ENCODE measurements at regions not wholly inside any gene's neighbourhood (a gene's known extent, or its start where the extent isn't known, plus 50 kb on each side); places are given as distances from the start of the nearest gene placed in this dataset.
"Not testable (repeated sequence)": the region's sequence is repeated elsewhere in the genome, so short reads cannot be mapped to it uniquely, and the experiment has no call there.

DNA sequence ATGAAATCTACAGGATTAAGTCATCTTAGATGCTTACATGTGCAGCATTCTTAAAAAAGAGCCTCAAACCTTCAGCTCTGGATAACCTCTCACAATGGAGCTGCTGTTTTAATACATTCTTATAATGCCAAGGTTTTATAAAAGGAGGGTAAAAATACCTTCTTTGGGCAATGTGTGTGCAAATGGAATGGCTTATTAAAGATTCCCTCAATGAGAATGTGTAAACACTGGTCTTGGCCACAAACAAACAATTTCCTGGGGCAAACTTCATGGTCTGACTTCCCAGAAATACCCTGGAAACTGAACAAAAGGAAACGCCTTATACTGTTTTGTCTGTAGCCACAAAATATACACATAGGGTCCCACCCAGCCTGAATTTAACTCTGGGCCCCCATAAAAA lies 148.6 kb upstream of the INTU start:
- FAIRE-seq: no peak
- DNase-seq (ENCODE audit: low spot score): no peak

DNA sequence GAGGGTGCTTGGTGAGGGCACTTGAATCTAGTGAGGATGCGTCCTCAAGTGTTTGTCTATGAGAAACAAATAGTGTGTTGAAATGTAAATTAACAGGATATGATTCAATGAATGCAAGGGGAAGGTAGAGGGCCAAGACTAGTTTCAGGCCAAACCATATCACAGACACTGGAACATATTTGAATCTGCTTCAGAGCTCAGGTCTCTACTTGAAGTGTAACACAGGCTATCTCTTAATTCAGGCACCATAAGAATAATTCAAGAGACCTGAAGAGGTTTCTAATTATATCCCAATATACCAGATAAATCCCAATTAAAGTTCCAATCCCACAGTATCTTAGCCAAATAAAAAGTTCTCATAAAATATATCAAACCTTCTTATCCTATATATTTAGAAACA lies 146.5 kb upstream of the INTU start:
- no peak for FAIRE-seq
- DNase-seq (ENCODE audit: low spot score): no peak

DNA sequence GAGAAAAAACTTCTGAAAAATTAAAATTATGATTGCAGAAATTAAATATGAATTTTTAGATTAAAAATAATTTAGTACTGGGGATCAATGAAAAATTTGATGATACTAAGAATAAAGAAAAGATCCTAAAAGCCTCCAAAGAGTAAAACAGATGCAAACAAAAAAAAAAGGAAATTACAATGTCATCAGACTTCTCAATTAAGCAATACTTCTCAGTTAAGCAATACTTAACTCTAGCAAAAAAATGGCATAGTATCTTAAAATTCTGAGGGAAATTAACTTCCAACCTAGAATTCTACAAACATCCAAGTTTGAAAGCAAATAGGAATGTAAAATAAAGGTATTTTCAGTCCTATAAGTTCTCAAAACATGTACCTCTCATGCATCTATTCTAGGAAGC lies 141.2 kb upstream of the INTU start:
- FAIRE-seq: no peak
- no peak for DNase-seq (ENCODE audit: low spot score)

DNA sequence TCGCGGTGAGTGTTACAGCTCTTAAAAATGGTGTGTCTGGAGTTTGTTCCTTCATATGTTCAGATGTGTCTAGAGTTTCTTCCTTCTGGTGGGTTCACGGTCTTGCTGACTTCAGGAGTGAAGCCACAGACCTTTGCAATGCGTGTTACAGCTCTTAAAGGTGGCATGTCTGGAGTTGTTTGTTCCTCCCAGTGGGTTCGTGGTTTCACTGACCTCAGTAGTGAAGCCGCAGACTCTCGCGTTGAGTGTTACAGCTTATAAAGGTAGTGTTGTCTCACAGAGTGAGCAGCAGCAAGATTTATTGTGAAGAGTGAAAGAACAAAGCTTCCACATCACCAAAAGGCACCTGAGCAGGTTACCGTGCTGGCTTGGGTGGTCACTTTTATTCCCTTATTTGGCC lies 135.9 kb upstream of the INTU start:
- DNase-seq (ENCODE audit: low spot score); FAIRE-seq: not testable (repeated sequence)

DNA sequence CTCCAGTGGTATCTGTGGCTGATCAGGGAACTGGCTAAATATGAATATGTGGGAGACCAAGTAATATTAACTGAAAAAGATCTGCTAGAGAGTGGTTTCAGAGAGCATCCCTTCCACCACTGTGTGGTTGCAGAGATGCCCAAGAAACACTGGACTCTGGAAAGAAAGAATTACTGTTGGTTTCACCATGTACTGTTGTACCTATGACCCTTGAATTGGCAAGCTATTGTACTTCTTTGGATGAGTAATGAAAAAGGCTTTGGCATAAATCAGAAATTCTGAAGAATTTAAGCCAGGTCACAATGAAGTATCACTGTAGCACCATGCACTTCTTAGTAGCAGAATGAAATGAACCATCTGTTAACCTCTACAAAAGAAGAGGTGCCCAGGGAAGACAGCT lies 134.4 kb upstream of the INTU start:
- no peak for FAIRE-seq
- DNase-seq (ENCODE audit: low spot score): no peak

DNA sequence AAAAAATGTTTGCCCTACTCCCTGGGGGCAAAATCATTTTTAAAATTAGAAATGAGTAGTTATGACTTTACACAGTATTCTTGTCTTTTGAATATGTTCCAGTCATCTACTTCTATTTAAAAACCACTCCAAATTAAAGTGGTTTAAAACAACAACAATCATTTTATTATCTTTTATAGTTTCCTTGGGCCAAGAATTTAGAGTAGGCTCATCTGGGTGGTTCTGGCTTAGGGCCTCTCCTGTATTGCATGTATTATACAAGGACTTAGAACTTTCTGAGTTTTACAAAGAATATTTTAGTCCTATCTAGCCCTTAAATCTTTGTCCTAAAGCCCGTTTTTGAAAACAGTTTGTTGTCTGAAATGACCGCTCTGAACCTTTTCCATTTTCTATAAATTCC lies 132.5 kb upstream of the INTU start:
- no peak for FAIRE-seq
- DNase-seq (ENCODE audit: low spot score): no peak

DNA sequence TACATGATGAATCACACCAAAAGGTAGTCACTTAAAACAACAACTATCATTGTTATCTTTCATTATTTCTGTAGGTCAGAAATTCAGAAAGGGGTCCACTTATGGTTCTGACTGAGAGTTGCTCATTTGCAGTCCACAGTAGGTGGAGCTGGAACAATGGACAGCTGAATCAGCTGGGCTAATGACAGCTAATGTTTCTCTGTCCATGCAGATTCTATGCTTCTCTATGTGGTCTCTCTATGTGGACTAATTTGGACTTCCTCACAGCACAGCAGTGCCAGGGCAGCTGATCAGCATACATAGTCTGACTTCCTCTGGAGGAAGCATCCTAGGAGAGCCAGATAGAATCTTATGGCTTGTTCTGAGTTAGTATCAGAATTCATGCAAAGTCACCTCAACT lies 131.7 kb upstream of the INTU start:
- DNase-seq (ENCODE audit: low spot score) (no peak), FAIRE-seq (no peak)

DNA sequence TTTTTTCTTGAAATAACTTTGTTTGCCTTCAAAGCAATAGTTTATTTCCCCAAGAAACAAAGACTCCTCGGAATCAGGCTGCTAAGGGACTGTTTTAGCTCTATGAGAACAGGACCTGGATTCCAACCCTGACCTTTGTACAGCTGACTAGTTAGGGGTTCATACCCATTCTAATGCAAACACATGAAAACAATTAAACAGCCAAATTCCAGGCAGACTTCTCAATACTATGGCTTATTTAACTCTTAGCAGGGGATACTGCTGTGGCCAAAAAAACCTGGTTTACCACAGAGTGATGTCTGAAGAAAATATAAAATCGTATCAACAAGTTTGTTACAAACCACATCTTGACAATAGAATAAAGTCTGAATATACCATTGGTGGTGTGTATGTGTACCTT lies 129.6 kb upstream of the INTU start:
- FAIRE-seq (no peak), DNase-seq (ENCODE audit: low spot score) (no peak)

DNA sequence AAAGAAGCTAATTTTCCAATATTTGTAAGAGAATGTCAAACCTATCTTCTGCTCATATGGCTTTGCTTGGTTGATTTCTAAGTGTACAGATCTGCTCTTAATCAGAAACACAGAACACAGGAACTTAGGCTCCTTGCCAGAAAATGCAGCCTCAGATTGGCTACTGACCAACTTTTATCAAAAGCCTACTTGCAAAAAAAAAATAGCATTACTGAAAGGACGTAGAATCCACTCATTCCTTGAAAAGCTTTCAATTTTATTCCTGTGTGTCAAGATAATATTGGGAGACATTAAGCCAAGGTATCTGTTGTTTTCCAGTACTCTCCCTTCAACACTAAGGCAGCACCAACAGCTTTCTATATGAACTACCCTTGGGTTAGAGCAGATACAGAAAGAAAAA lies 127.6 kb upstream of the INTU start:
- no peak for DNase-seq (ENCODE audit: low spot score)

DNA sequence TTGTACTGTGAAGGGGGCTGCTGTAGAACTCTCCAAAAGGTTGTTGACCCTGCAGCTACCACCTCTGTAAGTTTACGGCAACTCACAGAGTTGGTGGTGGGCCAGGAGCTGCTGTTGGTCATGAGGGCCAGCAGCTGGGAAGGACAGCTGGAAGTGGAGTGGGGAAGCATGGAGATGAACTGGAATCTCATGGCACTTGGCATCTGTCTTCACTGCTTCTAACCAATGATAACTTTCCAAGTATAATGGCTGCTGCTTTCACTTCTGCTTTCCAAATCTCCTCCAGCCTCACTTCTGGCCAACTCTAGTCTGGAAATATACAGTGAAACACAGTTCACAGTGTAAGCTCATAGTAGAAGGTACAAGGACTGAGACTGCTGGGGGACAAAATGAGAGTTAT lies 126.5 kb upstream of the INTU start:
- no peak for DNase-seq (ENCODE audit: low spot score)
- no peak for FAIRE-seq

More for the DNA sequence above, 127.6 kb upstream of the INTU start:
- no peak for FAIRE-seq

DNA sequence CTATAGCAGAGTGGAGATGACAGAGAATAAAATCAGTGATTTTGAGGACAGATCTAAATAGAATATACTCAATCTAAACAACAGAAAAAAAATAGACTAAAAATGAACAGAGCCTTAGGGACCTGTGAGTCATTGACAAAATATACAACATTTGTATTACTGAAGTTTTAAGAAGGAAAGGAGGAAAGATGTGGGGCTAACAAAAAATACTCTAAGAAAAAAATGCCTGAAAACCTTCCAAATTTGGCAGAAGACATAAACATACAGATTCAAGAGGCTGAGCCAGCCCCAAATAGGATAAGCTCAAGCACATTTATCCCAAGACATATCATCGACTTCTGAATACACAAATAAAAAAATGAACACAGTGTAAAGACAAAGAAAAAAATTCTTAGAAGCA lies 123.6 kb upstream of the INTU start:
- FAIRE-seq (no peak), DNase-seq (ENCODE audit: low spot score) (no peak)

DNA sequence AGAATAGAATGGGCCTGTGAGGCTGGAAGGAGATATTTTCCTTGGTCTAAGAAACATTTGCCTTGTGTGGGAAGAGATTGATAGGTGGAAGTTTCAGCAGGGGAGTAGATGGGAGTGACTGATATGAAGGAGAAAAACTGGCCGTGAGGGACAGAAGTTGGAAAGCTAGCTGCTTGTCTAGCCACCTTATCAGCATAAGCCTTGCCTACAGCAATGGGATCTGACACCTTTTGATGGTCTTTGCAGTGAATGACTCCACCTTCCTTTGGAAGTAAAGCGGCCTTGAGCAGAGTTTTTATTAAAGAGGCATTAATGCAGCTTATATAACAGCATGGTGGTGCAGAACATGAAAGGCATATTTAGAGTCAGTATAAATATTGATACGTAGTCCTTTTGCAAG lies 120.1 kb upstream of the INTU start:
- not testable (repeated sequence) for DNase-seq (ENCODE audit: low spot score); FAIRE-seq

DNA sequence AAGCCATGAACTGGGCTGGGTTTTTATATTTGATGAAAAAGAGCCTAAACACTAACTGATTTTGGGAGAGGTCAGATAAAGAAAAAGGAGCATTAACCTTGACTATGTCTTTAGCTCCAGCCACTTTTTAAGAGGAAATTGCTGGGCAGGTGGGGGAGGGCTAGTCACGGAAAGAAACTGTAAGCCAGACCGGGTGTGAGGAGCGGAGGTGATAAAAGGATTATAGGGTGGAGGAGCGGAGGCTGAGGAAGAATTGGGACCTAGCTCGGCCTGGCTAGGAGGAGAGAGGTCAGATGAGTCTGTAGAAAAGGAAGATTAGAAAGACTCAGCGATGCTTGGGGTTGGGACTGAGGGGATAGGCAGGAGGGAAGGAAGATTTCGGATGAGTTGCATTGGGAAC lies 117.5 kb upstream of the INTU start:
- not testable (repeated sequence) for DNase-seq (ENCODE audit: low spot score); FAIRE-seq

DNA sequence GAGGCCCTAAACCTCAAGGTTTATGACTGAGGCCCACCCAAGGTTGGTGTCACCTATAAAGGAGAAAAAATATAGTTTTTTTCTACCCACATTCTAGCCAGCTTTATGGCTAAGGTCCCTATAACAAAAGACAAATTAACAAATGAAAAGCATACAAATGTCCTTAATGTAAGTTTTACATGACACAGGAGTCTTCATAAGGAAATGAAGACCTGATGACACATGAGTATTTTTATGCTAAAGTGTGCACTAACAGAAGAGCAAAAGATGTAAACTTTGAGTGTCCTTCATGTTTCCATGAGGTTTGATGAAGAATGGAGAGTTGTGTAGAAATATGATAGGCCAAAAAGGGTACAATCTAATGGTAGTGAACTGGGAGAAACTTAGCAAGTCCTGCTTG lies 114.7 kb upstream of the INTU start:
- DNase-seq (ENCODE audit: low spot score): no peak
- FAIRE-seq: no peak

DNA sequence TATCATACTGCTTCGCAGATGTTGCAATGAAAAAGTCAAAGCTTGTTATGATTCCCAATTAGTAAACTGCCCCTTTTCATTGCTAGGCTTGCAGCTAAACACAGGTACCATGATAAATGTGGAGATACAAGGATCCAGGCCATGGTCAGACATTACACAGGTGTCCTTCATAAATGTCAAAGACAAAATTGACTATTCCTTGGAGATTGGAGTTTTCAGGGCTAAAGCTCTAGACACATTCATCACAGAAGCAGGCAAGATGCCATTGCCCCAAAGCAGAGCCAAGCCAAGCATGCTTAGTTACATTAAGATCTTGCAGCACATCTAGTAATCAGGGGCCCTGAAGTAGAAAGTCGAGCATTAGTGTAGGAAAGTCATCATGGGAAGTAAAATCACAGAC lies 111.3 kb upstream of the INTU start:
- FAIRE-seq (no peak), DNase-seq (ENCODE audit: low spot score) (no peak)

DNA sequence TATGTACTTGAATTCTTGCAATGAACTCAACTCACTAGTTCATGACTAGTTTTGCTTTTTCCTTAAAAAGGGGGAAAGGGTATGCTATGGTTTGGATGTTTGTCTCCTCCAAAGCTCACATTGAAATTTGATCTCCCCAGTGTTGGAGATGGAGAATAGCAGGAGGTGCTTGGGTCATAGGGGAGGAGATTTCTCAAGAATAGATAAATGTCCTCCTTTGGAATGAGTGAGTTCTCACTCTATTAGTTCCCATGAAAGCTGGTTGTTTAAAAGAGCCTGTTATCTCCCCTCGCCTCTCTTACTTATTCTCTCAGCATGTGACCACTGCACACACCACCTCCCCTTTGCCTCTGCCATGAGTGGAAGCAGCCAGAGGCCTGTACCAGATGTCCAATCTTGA lies 109.4 kb upstream of the INTU start:
- DNase-seq (ENCODE audit: low spot score): no peak
- no peak for FAIRE-seq

DNA sequence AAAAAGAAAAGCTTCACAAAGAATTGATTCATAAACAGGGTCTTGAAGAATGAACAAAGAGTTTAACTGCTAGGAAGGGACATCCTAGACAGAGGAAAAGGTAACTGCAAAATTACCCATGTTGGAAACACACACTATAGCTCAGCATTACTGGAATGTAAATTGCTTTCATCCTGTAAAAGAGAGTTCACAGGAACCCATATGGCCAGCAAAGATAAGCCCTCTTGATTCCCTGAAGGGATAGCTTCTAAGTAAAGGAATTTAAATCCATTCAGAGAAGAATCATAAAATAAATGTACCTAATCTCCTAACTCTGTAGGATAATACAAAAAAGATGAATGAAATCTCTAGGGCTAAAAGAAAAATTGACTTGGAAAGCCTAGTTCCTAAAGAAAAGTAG lies 107.1 kb upstream of the INTU start:
- no peak for FAIRE-seq
- no peak for DNase-seq (ENCODE audit: low spot score)

DNA sequence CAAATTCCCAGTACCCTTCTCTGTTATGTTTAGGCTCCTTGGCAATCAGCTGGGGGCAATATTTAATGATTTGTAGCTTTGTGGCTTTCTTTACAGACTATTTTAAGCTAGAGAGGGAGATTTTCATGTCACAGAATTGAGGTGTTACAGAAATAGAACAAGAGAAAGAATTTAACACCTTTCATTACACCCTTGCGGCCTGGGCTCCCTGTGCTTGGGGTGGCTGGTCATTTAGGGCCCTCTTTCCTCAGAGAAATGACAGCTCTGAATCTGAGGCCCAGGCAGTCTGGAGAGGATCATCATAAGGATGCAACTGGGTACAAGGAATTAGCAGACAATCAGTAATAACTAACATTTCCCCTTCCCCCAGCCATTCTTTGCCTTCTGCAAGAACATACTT lies 104.5 kb upstream of the INTU start:
- DNase-seq (ENCODE audit: low spot score) (no peak), FAIRE-seq (no peak)

DNA sequence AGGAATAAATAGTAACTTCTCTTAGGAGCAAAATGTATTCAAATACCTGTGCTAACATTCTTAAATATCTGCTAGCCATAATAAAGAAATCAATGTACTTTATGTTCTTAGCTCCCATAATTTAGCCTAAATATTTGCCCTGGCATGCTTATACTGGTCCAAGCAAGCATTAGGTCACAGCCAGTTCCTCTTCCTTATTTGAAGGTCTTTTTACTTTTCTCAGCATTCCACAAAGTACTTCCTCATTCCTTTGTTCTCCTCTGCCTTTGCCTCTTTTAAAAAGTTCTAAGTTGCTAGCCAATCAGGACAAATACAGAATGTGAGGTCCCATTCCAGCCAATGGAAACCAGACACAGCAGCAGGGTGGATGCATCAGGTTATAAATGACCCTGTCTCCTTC lies 102.9 kb upstream of the INTU start:
- not testable (repeated sequence) for DNase-seq (ENCODE audit: low spot score); FAIRE-seq

DNA sequence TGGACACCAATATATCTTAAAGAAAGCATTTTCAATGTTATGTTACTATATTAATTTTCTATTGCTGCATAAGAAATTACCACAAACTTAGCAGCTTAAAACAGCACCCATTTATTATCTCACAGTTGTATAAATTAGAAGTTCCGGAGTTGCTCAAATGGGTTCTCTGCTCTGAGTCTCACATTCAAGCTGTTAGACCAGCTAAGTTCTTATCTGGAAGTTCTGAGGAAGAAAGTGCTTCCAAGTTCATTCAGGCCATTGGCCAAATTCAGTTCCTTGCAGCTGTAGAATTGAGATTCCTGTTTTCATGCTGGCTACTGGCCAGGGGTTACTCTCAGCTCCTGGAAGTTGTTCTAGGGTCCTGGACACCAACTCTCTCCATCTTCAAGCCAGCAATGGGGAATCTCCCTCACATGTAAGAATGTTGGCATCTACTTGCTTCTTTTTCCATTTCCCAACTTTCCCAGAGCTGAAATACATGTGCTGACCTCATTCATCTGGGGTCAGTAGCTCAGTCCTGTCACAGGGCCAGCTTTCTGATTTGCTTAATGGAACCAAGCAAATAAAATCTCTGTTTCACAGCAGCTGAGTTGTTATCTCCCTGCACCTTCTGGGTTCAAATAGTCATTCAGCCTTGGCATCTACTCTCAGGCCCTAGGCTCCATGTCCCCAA lies 99.6 kb upstream of the INTU start:
- no peak for FAIRE-seq
- no peak for DNase-seq (ENCODE audit: low spot score)

DNA sequence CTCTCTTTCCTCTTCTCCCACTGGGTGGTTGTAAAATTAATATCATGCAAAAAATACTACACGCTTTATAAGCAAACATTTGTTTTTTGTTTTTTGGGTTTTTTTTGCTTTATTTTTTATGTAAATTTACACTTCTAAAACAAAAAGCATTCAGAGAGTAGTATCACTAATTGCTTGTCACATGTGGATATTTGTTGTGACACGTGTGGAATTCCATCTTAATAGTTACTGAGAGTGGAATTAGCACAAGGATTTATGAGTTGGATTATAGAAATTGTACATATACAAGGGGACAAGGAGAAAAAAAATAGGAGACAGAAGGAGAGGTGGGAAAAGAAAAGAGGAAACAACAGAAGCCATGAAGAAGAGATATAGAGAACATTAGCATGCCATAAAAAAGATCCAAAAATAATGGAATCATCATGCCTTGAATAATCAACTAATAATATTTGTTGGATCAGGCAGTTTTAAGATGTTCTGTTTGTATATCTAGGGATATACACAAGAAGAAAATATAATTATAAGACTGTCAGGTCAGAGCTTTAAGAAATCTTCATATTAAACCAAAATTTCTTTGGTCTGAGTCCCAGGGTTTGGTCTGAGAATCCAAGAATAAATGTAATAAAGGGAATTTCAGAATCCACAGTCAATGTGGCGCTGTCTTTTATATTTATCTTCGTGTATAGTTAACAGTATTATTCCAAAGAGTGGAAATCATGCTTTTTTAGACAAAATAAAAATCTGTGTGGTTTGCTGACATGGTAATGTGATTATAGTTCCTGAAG lies 98.5 kb upstream of the INTU start:
- DNase-seq (ENCODE audit: low spot score): no peak
- FAIRE-seq: no peak

DNA sequence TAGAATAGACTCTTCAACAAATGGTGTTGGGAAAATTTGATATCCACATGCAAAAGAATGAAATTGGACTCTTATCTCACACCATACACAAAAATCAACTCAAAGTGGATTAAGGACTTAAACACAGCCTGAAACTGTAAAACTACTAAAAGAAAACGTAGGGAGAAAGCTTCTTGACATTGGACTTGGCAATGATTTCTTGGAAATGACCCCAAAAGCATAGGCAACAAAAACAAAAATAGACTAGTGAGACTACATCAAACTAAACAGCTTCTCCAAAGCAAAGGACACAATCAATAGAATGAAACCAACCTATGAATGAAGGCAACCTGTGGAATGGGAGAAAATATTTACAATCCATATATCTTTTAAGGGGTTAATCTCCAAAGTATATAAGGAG lies 94.7 kb upstream of the INTU start:
- DNase-seq (ENCODE audit: low spot score): no peak
- no peak for FAIRE-seq

DNA sequence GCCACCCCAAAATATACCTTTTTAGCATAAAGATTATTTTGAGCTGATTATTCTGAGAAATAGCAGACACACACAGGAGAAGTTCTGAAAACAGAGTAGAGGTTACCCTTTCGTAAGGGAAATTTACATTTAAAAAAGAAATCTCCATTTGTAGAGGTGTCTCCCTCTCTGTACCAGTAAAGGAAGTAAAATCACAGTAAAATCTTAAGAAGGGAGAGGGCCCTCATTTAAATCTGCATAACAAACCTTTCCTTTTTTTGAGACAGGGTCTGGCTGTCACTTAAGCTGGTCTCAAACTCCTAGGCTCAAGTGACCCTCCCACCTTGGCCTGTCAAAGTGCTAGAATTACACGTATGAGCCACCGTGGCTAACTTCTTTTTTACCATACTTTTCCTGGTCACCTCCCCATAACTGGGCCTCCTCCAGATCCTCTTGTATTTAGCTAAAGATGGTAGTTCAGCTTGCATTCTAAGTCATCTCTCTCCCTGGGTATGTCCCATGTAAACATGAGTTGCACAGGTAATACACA lies 92.2 kb upstream of the INTU start:
- no peak for FAIRE-seq
- DNase-seq (ENCODE audit: low spot score): no peak
